ENCODE measurements at regions not wholly inside any gene's neighbourhood (a gene's known extent, or its start where the extent isn't known, plus 50 kb on each side); places are given as distances from the start of the nearest gene placed in this dataset.

DNA sequence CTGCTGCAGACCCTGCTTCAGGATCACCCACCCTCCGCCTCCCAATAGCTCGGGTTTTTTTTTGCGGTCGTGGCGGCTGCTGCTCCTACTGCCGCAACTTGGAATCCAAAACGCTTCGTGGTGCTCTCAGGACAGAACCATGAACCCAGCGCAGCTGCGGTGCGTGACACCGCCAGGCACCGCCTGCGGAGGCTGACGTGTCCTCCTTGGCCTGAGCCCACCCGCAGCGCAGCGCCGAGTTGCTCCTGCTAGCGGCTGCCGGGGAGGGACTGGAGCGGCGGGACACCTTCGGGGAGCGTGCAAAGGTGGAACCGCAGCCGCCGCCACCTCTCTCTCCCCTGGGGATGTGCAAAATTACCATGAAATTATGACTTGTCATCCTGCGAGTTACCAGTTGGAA is 1893.0 kb downstream of the TP53TG3F start:
- Mint-ChIP-seq H3K36me3 (no peaks in the 10 kb centered on the region), H3K4me3 (no peak overlapping the region), H3K9me3 (peaks cover 47% of the 10 kb centered on the region), H3K4me1 (no peaks in the 10 kb centered on the region), H3K27me3 (ENCODE audit: low read depth) (no peaks in the 10 kb centered on the region), H3K27ac (no peak overlapping the region)
- no peak for DNase-seq (ENCODE audit: low spot score in 2 of 2, unreplicated experiment in 2 of 2)
- TF ChIP-seq, protein P1, sequence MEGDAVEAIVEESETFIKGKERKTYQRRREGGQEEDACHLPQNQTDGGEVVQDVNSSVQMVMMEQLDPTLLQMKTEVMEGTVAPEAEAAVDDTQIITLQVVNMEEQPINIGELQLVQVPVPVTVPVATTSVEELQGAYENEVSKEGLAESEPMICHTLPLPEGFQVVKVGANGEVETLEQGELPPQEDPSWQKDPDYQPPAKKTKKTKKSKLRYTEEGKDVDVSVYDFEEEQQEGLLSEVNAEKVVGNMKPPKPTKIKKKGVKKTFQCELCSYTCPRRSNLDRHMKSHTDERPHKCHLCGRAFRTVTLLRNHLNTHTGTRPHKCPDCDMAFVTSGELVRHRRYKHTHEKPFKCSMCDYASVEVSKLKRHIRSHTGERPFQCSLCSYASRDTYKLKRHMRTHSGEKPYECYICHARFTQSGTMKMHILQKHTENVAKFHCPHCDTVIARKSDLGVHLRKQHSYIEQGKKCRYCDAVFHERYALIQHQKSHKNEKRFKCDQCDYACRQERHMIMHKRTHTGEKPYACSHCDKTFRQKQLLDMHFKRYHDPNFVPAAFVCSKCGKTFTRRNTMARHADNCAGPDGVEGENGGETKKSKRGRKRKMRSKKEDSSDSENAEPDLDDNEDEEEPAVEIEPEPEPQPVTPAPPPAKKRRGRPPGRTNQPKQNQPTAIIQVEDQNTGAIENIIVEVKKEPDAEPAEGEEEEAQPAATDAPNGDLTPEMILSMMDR (IDR thresholded peaks at IDR 0.05; ENCODE audit: unreplicated experiment) = no peak

DNA sequence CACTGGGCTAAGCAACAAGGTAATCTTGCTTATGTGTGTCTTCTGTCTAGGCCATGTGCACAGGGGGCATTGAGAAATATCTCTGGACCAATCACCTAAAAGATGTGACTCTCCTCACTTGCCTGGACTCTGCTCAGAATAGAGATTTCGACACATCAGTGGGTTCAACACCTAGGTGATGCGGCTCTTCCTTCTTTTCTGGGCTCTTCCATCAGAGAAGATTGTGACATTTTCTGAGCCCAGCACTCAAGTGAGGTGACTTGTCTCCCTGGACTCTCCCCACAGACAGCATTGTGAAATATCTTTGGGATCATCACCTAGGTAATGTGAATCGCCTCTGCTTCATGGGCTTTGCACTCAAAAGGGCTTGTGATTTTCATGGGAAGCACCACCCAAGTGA is 1904.1 kb downstream of the TP53TG3F start:
- no peak for DNase-seq (ENCODE audit: low spot score in 2 of 2, unreplicated experiment in 2 of 2)
- TF ChIP-seq, protein P1 (IDR thresholded peaks at IDR 0.05; ENCODE audit: unreplicated experiment) = no peak
- Mint-ChIP-seq H3K9me3 (peaks cover 63% of the 10 kb centered on the region), H3K27me3 (ENCODE audit: low read depth) (no peaks in the 10 kb centered on the region), H3K4me1 (no peaks in the 10 kb centered on the region), H3K4me3 (no peak overlapping the region), H3K27ac (no peak overlapping the region), H3K36me3 (no peaks in the 10 kb centered on the region)

DNA sequence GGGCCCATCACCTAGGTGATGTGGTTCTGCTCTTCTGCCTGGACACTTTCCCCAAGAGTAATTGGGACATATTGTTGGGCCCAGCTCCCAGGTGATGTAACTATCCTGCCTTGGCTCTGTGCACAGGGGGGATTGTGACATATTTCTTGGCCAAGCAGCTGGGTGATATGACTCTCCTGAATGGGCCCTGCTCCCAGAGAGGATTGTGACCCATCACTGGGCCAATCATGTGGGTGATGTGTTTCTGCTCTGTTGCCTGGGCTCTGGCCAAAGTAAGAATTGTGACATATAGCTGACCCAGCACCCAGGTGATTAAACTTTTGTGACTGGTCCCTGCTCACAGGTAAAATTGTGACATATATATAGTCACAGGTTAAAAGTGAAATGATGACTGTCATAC is 1904.9 kb downstream of the TP53TG3F start:
- no peak overlapping the region for H3K4me3 Mint-ChIP-seq
- TF ChIP-seq, protein P1 (IDR thresholded peaks at IDR 0.05; ENCODE audit: unreplicated experiment) = no peak
- no peaks in the 10 kb centered on the region for H3K27me3 Mint-ChIP-seq (ENCODE audit: low read depth)
- no peak for DNase-seq (ENCODE audit: low spot score in 2 of 2, unreplicated experiment in 2 of 2)
- peaks cover 65% of the 10 kb centered on the region for H3K9me3 Mint-ChIP-seq
- no peaks in the 10 kb centered on the region for H3K36me3 Mint-ChIP-seq
- no peak overlapping the region for H3K27ac Mint-ChIP-seq
- no peaks in the 10 kb centered on the region for H3K4me1 Mint-ChIP-seq

DNA sequence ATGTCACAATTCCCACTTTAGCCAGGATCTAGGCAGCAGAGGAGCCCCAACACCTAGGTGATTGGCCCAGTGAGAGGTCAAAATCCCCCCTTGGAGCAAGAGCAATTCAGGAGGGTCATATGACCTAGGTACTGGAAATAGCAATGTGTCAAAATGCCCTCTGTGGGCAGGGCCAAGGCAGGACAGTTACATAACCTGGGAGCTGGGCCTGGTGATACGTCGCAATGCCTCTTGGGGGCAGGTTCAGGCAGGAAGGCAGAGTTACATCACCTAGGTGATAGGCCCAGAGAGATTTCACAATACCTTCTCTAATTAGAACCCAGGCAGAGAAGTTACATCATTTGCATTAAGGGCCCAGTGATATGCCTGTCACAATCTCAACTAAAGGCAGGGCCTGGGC is 1906.3 kb downstream of the TP53TG3F start:
- Mint-ChIP-seq H3K4me3 (no peak overlapping the region), H3K27ac (no peak overlapping the region), H3K9me3 (peaks cover 79% of the 10 kb centered on the region), H3K27me3 (ENCODE audit: low read depth) (no peaks in the 10 kb centered on the region), H3K36me3 (no peaks in the 10 kb centered on the region), H3K4me1 (no peaks in the 10 kb centered on the region)
- no peak for DNase-seq (ENCODE audit: low spot score in 2 of 2, unreplicated experiment in 2 of 2)
- TF ChIP-seq, protein P1 (IDR thresholded peaks at IDR 0.05; ENCODE audit: unreplicated experiment) = no peak

DNA sequence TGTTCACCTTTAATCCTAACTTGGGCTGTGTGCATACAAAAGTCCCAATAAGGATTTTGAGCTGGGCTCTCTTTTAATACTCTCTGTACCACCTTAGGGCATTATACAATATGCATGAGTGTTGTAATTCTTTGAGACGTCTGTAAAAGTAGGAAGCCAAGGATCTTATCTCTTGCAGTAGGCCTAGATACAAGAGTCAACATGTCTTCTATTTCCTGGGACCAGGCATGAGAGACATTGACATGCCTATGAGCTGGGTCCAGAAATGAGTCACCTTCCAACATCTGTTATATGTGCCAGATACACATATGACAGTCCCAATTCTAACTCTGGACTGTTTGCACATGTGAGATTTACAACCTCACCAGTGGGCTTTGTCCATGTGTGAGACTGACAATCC is 1911.2 kb downstream of the TP53TG3F start:
- no peaks in the 10 kb centered on the region for H3K36me3 Mint-ChIP-seq
- no peak for DNase-seq (ENCODE audit: low spot score in 2 of 2, unreplicated experiment in 2 of 2)
- H3K27me3 Mint-ChIP-seq (ENCODE audit: low read depth) = no peaks in the 10 kb centered on the region
- peaks cover 69% of the 10 kb centered on the region for H3K9me3 Mint-ChIP-seq
- no peak overlapping the region for H3K4me3 Mint-ChIP-seq
- TF ChIP-seq, protein P1 (IDR thresholded peaks at IDR 0.05; ENCODE audit: unreplicated experiment) = no peak
- no peaks in the 10 kb centered on the region for H3K4me1 Mint-ChIP-seq
- no peak overlapping the region for H3K27ac Mint-ChIP-seq

DNA sequence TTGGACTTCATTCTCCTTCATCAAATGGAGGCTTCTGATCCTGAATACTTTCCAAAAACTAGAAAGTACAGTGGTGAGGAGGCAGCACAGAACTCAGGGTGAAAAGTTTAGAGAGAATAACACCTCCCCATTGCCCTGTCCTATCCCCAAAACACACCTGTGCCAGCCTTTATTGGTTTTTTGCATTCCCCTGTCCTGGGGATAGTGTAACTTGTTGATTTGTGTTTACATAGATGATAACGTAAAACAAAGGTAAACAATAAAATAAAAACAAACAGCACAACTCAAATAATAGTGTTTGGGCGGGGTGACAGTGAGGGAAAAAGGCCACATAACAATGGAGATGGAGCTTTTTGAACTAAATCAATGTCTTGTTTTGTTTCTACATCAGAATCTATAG is 1917.7 kb downstream of the TP53TG3F start:
- Mint-ChIP-seq H3K27ac (no peak overlapping the region), H3K9me3 (peaks cover 70% of the 10 kb centered on the region), H3K27me3 (ENCODE audit: low read depth) (no peaks in the 10 kb centered on the region), H3K4me1 (no peaks in the 10 kb centered on the region), H3K4me3 (no peak overlapping the region), H3K36me3 (no peaks in the 10 kb centered on the region)
- no peak for DNase-seq (ENCODE audit: low spot score in 2 of 2, unreplicated experiment in 2 of 2)
- TF ChIP-seq, protein P1 (IDR thresholded peaks at IDR 0.05; ENCODE audit: unreplicated experiment) = no peak
